Epithelial cell of proximal tubule (primary cell): ENCODE measurements at regions not wholly inside any gene's neighbourhood (a gene's known extent, or its start where the extent isn't known, plus 50 kb on each side); places are given as distances from the start of the nearest gene placed in this dataset.

Experiments used
- DNase-seq: peaks from one replicate; pipeline ENCODE4 v3.0.0-alpha.2; 2011; ENCODE audit warnings: low read depth
- H3K4me3 ChIP-seq: 2 replicates; pipeline ENCODE4 v1.5.1; 2011; ENCODE audit warnings: low read depth, mild to moderate bottlenecking, low read length
- CTCF ChIP-seq: conservative IDR thresholded peaks from 2 replicates; pipeline ENCODE4 v1.5.1; 2012; ENCODE audit warnings: low read depth, mild to moderate bottlenecking, low read length

- no peak overlapping the region for H3K4me3 ChIP-seq
- no peak for TF ChIP-seq CTCF
- no peak for DNase-seq
These were observed 696.2 kb upstream of the WWC1 start for GRCh38 chr5:167595196-167595595.

- no peak for TF ChIP-seq CTCF
- H3K4me3 ChIP-seq, result no peak overlapping the region
- DNase-seq, result no peak
These were observed 693.3 kb upstream of the WWC1 start for GRCh38 chr5:167598166-167598565.

GRCh38 chr5:167602067-167602466 is 689.4 kb upstream of the WWC1 start:
- no peak for DNase-seq
- H3K4me3 ChIP-seq, result no peak overlapping the region
- TF ChIP-seq CTCF, result no peak

GRCh38 chr5:167603135-167603534 is 688.3 kb upstream of the WWC1 start:
- H3K4me3 ChIP-seq, result no peak overlapping the region
- DNase-seq, result no peak
- no peak for TF ChIP-seq CTCF

- H3K4me3 ChIP-seq, result no peak overlapping the region
- peak; percentile 26 for TF ChIP-seq CTCF
- no peak for DNase-seq
These were observed 682.8 kb upstream of the WWC1 start for GRCh38 chr5:167608390-167609272.

- DNase-seq, result no peak
- no peak overlapping the region for H3K4me3 ChIP-seq
- TF ChIP-seq CTCF, result no peak
These were observed 677.0 kb upstream of the WWC1 start for GRCh38 chr5:167614294-167615021.
